Stomach smooth muscle (tissue), 2 donors: ENCODE measurements at regions not wholly inside any gene's neighbourhood (a gene's known extent, or its start where the extent isn't known, plus 50 kb on each side); places are given as distances from the start of the nearest gene placed in this dataset.

Experiments used
- H3K27ac ChIP-seq: one replicate; pipeline ENCODE4 v1.7.0; 2013; ENCODE audit warnings: mild to moderate bottlenecking, low read length, inconsistent platforms
- H3K27me3 ChIP-seq, 2 donors: one replicate each; pipeline ENCODE4 v1.7.0; 2013; ENCODE audit warnings: low read length in 2 of 2; ENCODE audit not compliant: insufficient read depth in 2 of 2, control insufficient read depth in 1 of 2
- H3K36me3 ChIP-seq, 2 donors: one replicate each; pipeline ENCODE4 v1.7.0; 2013; ENCODE audit warnings: low read length in 2 of 2; ENCODE audit not compliant: control insufficient read depth in 2 of 2, insufficient read depth in 2 of 2
- H3K4me1 ChIP-seq: one replicate; pipeline ENCODE4 v1.7.0; 2013; ENCODE audit warnings: low read length; ENCODE audit not compliant: control insufficient read depth, insufficient read depth
- H3K4me3 ChIP-seq, 2 donors: one replicate each; pipeline ENCODE4 v1.7.0; 2013; ENCODE audit warnings: low read length in 2 of 2
- H3K9ac ChIP-seq, 2 donors: one replicate each; pipeline ENCODE4 v1.7.0; 2013; ENCODE audit warnings: low read length in 2 of 2, mild to moderate bottlenecking in 1 of 2
- H3K9me3 ChIP-seq, 2 donors: one replicate each; pipeline ENCODE4 v1.7.0; 2013; ENCODE audit warnings: low read length in 2 of 2; ENCODE audit not compliant: control insufficient read depth in 2 of 2
- donor health status: healthy.
- donor health status: Pancreatic carcinoma.

DNA sequence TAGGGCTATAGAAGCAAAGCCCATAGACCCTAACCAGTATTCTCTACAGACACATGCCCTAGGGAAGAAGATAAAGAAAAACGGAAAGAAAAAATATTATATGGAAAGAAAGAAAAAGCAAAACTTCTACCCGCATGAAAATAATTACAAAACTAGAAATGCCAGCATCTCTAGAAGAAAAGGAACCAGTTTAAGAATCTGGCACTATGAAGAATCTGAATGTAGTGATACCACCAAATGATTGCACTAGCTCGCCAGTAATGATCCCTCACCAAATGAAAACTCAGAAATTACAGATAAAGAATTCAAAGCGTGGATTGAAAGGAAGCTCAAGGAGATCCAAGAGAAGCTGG is 341.9 kb upstream of the GRIA1 start:
- H3K9ac ChIP-seq = no peak overlapping the region
- no peak overlapping the region for H3K27ac ChIP-seq
- H3K4me1 ChIP-seq = no peaks in the 10 kb centered on the region
- H3K4me3 ChIP-seq = no peak overlapping the region
- peaks cover 0 to 3% of the 10 kb centered on the region in 2 donors for H3K9me3 ChIP-seq
- no peaks in the 10 kb centered on the region for H3K36me3 ChIP-seq
- H3K27me3 ChIP-seq = no peaks in the 10 kb centered on the region

GRCh38 chr5:153151558-153151957 is 338.9 kb upstream of the GRIA1 start:
- peaks cover 0 to 2% of the 10 kb centered on the region in 2 donors for H3K9me3 ChIP-seq
- H3K36me3 ChIP-seq = no peaks in the 10 kb centered on the region
- H3K9ac ChIP-seq = no peak overlapping the region
- no peak overlapping the region for H3K4me3 ChIP-seq
- H3K4me1 ChIP-seq = no peaks in the 10 kb centered on the region
- no peak overlapping the region for H3K27ac ChIP-seq
- H3K27me3 ChIP-seq = no peaks in the 10 kb centered on the region

DNA sequence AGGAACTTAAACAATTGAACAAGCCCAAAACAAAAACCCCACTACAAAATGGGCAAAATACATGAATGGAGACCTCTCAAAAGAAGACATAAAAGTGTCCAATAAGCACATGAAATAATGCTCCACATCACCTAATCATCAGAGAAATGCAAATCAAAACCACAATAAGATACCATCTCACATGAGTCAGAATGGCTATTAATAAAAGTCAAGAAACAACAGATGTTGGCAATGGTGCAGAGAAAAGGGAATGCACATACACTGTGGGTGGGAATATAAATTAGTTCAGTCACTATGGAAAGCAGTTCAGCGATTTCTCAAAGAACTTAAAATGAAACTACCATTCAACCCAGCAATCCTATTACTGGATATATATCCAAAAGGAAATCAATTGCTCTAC is 337.4 kb upstream of the GRIA1 start:
- no peak overlapping the region for H3K4me3 ChIP-seq
- H3K4me1 ChIP-seq = no peaks in the 10 kb centered on the region
- H3K27me3 ChIP-seq = no peaks in the 10 kb centered on the region
- no peak overlapping the region for H3K9ac ChIP-seq
- H3K36me3 ChIP-seq = no peaks in the 10 kb centered on the region
- H3K9me3 ChIP-seq = peaks cover 0 to 2% of the 10 kb centered on the region in 2 donors
- no peak overlapping the region for H3K27ac ChIP-seq

GRCh38 chr5:153157156-153157555 is 333.3 kb upstream of the GRIA1 start:
- Histone ChIP-seq H3K4me3 (no peak overlapping the region), H3K27me3 (no peaks in the 10 kb centered on the region), H3K4me1 (no peaks in the 10 kb centered on the region), H3K27ac (no peak overlapping the region), H3K36me3 (no peaks in the 10 kb centered on the region), H3K9me3 (peaks cover 0 to 2% of the 10 kb centered on the region in 2 donors), H3K9ac (no peak overlapping the region)

DNA sequence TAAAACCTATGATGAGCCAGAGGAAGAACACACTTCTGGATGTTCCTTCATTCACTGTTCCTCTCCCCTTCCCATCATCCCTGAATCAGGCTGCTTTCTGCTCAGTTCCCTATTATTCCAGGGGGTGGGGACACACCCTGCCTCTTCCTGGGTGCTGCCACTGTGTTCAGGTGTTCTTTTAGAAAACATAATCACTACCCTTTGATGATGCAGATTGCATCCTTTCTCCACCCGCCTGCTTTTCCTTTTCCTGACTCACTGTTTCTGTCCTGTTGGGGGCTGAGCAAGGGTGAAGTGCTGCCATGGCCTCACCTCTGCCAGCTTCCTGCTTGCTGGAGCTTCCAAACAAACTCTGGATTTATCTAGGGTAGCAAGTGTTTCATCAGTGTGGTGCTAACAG is 331.9 kb upstream of the GRIA1 start:
- no peaks in the 10 kb centered on the region for H3K27me3 ChIP-seq
- no peaks in the 10 kb centered on the region for H3K36me3 ChIP-seq
- no peak overlapping the region for H3K4me3 ChIP-seq
- H3K9ac ChIP-seq = no peak overlapping the region
- peaks cover 0 to 2% of the 10 kb centered on the region in 2 donors for H3K9me3 ChIP-seq
- no peaks in the 10 kb centered on the region for H3K4me1 ChIP-seq
- no peak overlapping the region for H3K27ac ChIP-seq

GRCh38 chr5:153159616-153160015 is 330.9 kb upstream of the GRIA1 start:
- H3K36me3 ChIP-seq = no peaks in the 10 kb centered on the region
- H3K9me3 ChIP-seq = peaks cover 0 to 2% of the 10 kb centered on the region in 2 donors
- H3K4me1 ChIP-seq = no peaks in the 10 kb centered on the region
- H3K27ac ChIP-seq = no peak overlapping the region
- no peaks in the 10 kb centered on the region for H3K27me3 ChIP-seq
- no peak overlapping the region for H3K9ac ChIP-seq
- no peak overlapping the region for H3K4me3 ChIP-seq

- no peaks in the 10 kb centered on the region for H3K4me1 ChIP-seq
- no peak overlapping the region for H3K9ac ChIP-seq
- H3K27me3 ChIP-seq = no peaks in the 10 kb centered on the region
- H3K36me3 ChIP-seq = no peaks in the 10 kb centered on the region
- no peak overlapping the region for H3K4me3 ChIP-seq
- H3K27ac ChIP-seq = no peak overlapping the region
- H3K9me3 ChIP-seq = peaks cover 0 to 3% of the 10 kb centered on the region in 2 donors
Observed at GRCh38 chr5:153168241-153168640, 322.2 kb upstream of the GRIA1 start.

DNA sequence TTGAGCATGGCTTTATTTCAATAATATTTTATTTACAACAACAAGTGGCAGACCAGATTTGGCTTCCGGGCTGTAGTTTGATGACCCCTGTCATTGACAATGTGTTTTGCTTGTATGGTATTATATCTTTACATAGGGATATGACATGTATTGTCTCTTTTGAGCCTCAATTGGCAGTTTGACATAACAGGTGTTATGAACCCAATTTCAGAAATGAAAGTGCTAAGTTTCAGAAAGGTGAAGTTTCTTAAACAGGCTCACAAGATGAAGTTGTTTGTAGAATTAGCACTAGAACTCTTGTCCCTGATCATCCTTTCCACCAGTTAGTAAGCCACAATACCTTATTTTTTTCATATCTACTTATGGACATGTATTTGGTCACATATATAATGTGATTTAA is 303.0 kb upstream of the GRIA1 start:
- Histone ChIP-seq H3K9me3 (no peaks in the 10 kb centered on the region), H3K27me3 (no peaks in the 10 kb centered on the region), H3K4me1 (no peaks in the 10 kb centered on the region), H3K36me3 (no peaks in the 10 kb centered on the region), H3K9ac (no peak overlapping the region), H3K27ac (no peak overlapping the region), H3K4me3 (no peak overlapping the region)

GRCh38 chr5:153206361-153206760 is 284.1 kb upstream of the GRIA1 start:
- H3K9me3 ChIP-seq = no peaks in the 10 kb centered on the region
- H3K4me1 ChIP-seq = no peaks in the 10 kb centered on the region
- no peak overlapping the region for H3K4me3 ChIP-seq
- H3K27me3 ChIP-seq = peaks cover 0 to 3% of the 10 kb centered on the region in 2 donors
- H3K27ac ChIP-seq = no peak overlapping the region
- no peak overlapping the region for H3K9ac ChIP-seq
- H3K36me3 ChIP-seq = no peaks in the 10 kb centered on the region

DNA sequence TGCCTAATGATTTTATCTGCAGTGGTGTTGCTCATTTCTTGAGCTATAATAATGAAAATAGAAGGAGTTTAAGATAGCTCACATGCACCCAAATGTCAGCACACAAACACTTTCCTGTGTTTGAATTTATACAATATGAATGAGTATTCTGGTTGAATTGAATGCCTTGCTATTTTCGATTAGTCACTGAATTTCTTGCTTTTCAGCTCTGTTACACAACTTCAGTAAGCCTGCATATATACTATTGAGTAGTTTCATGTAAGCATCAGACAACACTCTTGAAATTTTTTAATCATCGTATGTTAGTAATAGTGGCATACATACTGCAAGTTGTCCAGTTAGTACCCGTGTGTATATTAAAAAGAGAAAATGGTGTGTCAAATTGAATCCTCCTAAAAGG is 281.5 kb upstream of the GRIA1 start:
- no peak overlapping the region for H3K9ac ChIP-seq

GRCh38 chr5:153209687-153210086 is 280.8 kb upstream of the GRIA1 start:
- peaks cover 0 to 3% of the 10 kb centered on the region in 2 donors for H3K9me3 ChIP-seq
- H3K27ac ChIP-seq = no peak overlapping the region
- no peaks in the 10 kb centered on the region for H3K4me1 ChIP-seq
- H3K9ac ChIP-seq = no peak overlapping the region
- H3K4me3 ChIP-seq = no peak overlapping the region
- H3K36me3 ChIP-seq = no peaks in the 10 kb centered on the region
- H3K27me3 ChIP-seq = peaks cover 0 to 3% of the 10 kb centered on the region in 2 donors

More for the DNA sequence above, 281.5 kb upstream of the GRIA1 start:
- Histone ChIP-seq H3K4me3 (no peak overlapping the region), H3K9me3 (no peaks in the 10 kb centered on the region), H3K27me3 (peaks cover 0 to 3% of the 10 kb centered on the region in 2 donors), H3K36me3 (no peaks in the 10 kb centered on the region), H3K27ac (no peak overlapping the region), H3K4me1 (no peaks in the 10 kb centered on the region)
